ENCODE measurements at regions not wholly inside any gene's neighbourhood (a gene's known extent, or its start where the extent isn't known, plus 50 kb on each side); places are given as distances from the start of the nearest gene placed in this dataset.

DNA sequence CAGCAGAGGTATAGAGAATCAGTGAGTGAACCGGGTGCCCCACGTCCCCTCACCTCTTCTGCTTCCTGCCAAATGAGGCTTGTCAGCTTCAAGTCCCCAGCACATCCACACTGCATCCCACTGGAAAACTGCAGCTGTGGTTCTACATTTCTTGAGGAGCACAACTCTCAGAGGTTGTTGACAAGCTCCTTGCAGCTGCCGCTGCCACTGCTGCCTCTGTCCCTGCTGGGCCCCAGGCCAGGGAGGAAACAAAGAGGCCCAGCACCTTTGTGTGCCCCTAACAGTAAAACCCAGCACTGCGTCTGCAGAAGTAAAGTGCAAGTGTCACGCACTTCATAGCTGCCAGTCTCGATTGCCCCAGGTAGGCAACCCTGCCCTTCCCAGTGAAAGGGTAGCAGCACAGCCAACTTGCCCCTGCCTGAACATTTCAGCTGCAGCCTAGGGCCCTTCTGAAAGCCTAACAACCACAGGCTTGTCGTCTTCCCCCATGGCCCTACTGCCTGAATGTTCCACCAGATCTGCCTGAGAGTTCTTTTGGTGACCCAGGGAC, 1162.1 kb upstream of the USP15 start:
- no peaks in the 10 kb centered on the region for H3K9me3 ChIP-seq
- H3K36me3 ChIP-seq (replicated peaks in 1 of 2; ENCODE audit: insufficient read depth in 1 of 2, low read depth in 2 of 2), result no peaks in the 10 kb centered on the region
- intact Hi-C loops (cut with DNase I), result no loop called here
- H3K4me3 ChIP-seq, result no peak overlapping the region
- ATAC-seq (no peak), DNase-seq (no peak)
- WGBS, 2 donors, result 62 to 74% methylated on average over 6 to 7 of the region's 7 CpGs
- H3K27ac ChIP-seq, result no peak overlapping the region
- TF ChIP-seq CTCF (IDR thresholded peaks at IDR 0.05) (no peak), POLR2A (IDR thresholded peaks at IDR 0.05) (no peak)
- no peaks in the 10 kb centered on the region for H3K4me1 ChIP-seq
- H3K27me3 ChIP-seq, result no peaks in the 10 kb centered on the region

- TF ChIP-seq CTCF (IDR thresholded peaks at IDR 0.05) (no peak), POLR2A (IDR thresholded peaks at IDR 0.05) (no peak)
- DNase-seq, result no peak
- intact Hi-C loops (cut with DNase I), result no loop called here
- Histone ChIP-seq H3K27ac (no peak overlapping the region), H3K9me3 (peaks cover 0 to 8% (median 0%) of the 10 kb centered on the region in 3 donors), H3K4me3 (no peak overlapping the region), H3K36me3 (replicated peaks in 1 of 2; ENCODE audit: insufficient read depth in 1 of 2, low read depth in 2 of 2) (no peaks in the 10 kb centered on the region), H3K27me3 (no peaks in the 10 kb centered on the region), H3K4me1 (no peaks in the 10 kb centered on the region)
- ATAC-seq, result no peak
Measured at GRCh38 chr12:61107118-61107517, 1153.1 kb upstream of the USP15 start.

DNA sequence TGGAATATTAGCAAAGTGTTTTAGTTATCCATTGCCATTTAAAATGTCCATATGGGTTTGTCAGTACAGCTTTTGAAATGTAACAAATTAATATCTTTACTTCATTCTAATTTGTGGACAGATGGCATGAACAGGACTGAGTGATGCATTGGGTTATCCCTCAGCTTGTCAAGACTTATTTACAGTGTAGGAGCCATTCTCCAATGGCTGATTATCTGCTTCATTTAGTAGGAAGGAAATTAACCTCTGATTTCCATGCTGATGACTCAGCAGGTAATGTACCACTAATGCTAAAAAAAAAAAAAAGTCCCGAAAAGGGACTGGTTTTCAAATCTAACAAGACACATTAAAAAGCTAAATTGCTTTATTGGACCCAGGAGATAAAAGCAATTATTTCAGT, 1149.0 kb upstream of the USP15 start:
- intact Hi-C loops (cut with DNase I), result no loop called here
- Histone ChIP-seq H3K4me3 (no peak overlapping the region), H3K36me3 (replicated peaks in 1 of 2; ENCODE audit: insufficient read depth in 1 of 2, low read depth in 2 of 2) (no peaks in the 10 kb centered on the region), H3K27ac (no peak overlapping the region), H3K9me3 (no peaks in the 10 kb centered on the region), H3K4me1 (no peaks in the 10 kb centered on the region), H3K27me3 (no peaks in the 10 kb centered on the region)
- no peak for TF ChIP-seq CTCF (IDR thresholded peaks at IDR 0.05)
- no peak for TF ChIP-seq POLR2A (IDR thresholded peaks at IDR 0.05)
- DNase-seq, result no peak
- ATAC-seq, result no peak
- 50 to 64% methylated on average over 1 of the region's 1 CpG for WGBS, 2 donors

DNA sequence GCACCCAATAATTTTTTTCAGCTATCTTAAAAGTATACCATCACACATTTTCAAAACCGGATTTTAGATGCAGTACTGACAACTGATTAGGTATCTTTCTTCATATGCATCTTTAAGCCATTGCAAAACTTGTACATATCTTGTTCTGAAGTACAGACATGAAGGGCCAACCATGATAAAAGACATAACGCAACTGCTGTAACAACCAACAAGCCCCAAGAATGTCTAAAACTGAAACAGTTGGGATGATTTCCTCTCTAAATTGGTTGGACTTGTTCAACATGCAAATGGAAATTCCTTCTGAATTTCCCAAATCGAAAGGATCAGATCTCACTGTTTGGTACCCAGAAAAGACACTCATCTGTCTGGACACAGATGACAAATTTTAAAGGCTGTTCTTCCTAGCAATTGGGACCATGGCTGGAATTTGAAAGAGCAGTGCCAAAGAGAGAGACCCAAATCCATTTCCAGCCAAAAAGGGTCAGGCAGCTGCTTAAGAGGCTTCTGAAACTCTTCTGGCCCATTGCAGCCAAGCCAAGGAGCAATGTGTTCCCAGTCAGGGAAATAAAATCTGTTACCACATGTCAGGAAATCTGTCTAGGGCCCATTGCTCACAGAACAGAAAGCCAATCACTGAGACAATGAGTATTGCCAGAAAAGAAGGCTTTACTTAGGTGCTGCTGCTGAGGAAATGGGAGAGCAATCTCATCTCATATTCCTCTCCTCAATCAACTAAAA, 1122.4 kb upstream of the USP15 start:
- no peaks in the 10 kb centered on the region for H3K36me3 ChIP-seq (replicated peaks in 1 of 2; ENCODE audit: insufficient read depth in 1 of 2, low read depth in 2 of 2)
- intact Hi-C loops (cut with DNase I), result no loop called here
- DNase-seq (no peak), ATAC-seq (no peak)
- no peaks in the 10 kb centered on the region for H3K27me3 ChIP-seq
- H3K4me1 ChIP-seq, result no peaks in the 10 kb centered on the region
- WGBS, 2 donors, result 58 to 63% methylated on average over 3 of the region's 3 CpGs
- TF ChIP-seq CTCF (IDR thresholded peaks at IDR 0.05) (no peak), POLR2A (IDR thresholded peaks at IDR 0.05) (no peak)
- H3K9me3 ChIP-seq, result no peaks in the 10 kb centered on the region
- H3K4me3 ChIP-seq, result no peak overlapping the region
- H3K27ac ChIP-seq, result no peak overlapping the region

- Histone ChIP-seq H3K4me1 (no peaks in the 10 kb centered on the region), H3K9me3 (no peaks in the 10 kb centered on the region), H3K27ac (no peak overlapping the region), H3K36me3 (replicated peaks in 1 of 2; ENCODE audit: insufficient read depth in 1 of 2, low read depth in 2 of 2) (no peaks in the 10 kb centered on the region), H3K4me3 (no peak overlapping the region), H3K27me3 (no peaks in the 10 kb centered on the region)
- no peak for TF ChIP-seq POLR2A (IDR thresholded peaks at IDR 0.05)
- TF ChIP-seq CTCF (IDR thresholded peaks at IDR 0.05), result no peak
- no peak for DNase-seq
- no peak for ATAC-seq
- intact Hi-C loops (cut with DNase I), result no loop called here
Measured at GRCh38 chr12:61138415-61138759, 1121.8 kb upstream of the USP15 start.
